Coronary artery (tissue), 2 donors: ENCODE measurements at regions not wholly inside any gene's neighbourhood (a gene's known extent, or its start where the extent isn't known, plus 50 kb on each side); places are given as distances from the start of the nearest gene placed in this dataset.

Experiments used
- DNase-seq: peaks from one replicate; pipeline ENCODE4 v3.0.0-alpha.2; 2017; ENCODE audit warnings: low spot score
- H3K27ac ChIP-seq, 2 donors: fragments of 200-600 bp; sonication (generic); one replicate each; pipeline ENCODE4 v1.5.1; 2016 to 2019
- H3K4me3 ChIP-seq: fragments of 200-600 bp; sonication (generic); 2 replicates; pipeline ENCODE4 v1.5.1; 2016; ENCODE audit warnings: mild to moderate bottlenecking, moderate library complexity
- CTCF ChIP-seq: fragments of 200-600 bp; sonication (generic); IDR thresholded peaks from one replicate; pipeline ENCODE4 v1.5.1; 2019; ENCODE audit warnings: antibody characterized with exemption

- no peak for DNase-seq
- Histone ChIP-seq H3K27ac (no peak overlapping the region), H3K4me3 (no peak overlapping the region)
- no peak for TF ChIP-seq CTCF
Measured at GRCh38 chr10:81514811-81515210, 360.2 kb upstream of the NRG3 start.

- TF ChIP-seq CTCF = no peak
- DNase-seq = no peak
- no peak overlapping the region for H3K27ac ChIP-seq
- H3K4me3 ChIP-seq = no peak overlapping the region
Measured at GRCh38 chr10:81520688-81521087, 354.3 kb upstream of the NRG3 start.

GRCh38 chr10:81524467-81524866, 350.5 kb upstream of the NRG3 start:
- no peak overlapping the region for H3K4me3 ChIP-seq
- DNase-seq = no peak
- no peak for TF ChIP-seq CTCF
- no peak overlapping the region for H3K27ac ChIP-seq

GRCh38 chr10:81532403-81532802, 342.6 kb upstream of the NRG3 start:
- Histone ChIP-seq H3K27ac (no peak overlapping the region), H3K4me3 (no peak overlapping the region)
- TF ChIP-seq CTCF = no peak
- no peak for DNase-seq

- no peak for DNase-seq
- Histone ChIP-seq H3K4me3 (no peak overlapping the region), H3K27ac (no peak overlapping the region)
- no peak for TF ChIP-seq CTCF
Measured at GRCh38 chr10:81534991-81535390, 340.0 kb upstream of the NRG3 start.

GRCh38 chr10:81541517-81541916, 333.5 kb upstream of the NRG3 start:
- TF ChIP-seq CTCF = no peak
- no peak for DNase-seq
- no peak overlapping the region for H3K4me3 ChIP-seq
- no peak overlapping the region for H3K27ac ChIP-seq

GRCh38 chr10:81546243-81546642, 328.8 kb upstream of the NRG3 start:
- H3K27ac ChIP-seq = no peak overlapping the region

More at GRCh38 chr10:81546243-81546642, 328.8 kb upstream of the NRG3 start:
- no peak overlapping the region for H3K4me3 ChIP-seq
- DNase-seq = no peak
- TF ChIP-seq CTCF = no peak
